HG03520 (cell line): ENCODE measurements at regions not wholly inside any gene's neighbourhood (a gene's known extent, or its start where the extent isn't known, plus 50 kb on each side); places are given as distances from the start of the nearest gene placed in this dataset.
A peak's percentile ranks its signal among the peaks of the same experiment; 100 is the strongest.

Experiments
- ATAC-seq: cut with Tn5 transposase; IDR thresholded peaks from one replicate; pipeline ENCODE4 v1.9.1; 2021; ENCODE audit warnings: mild to moderate bottlenecking, moderate library complexity; ENCODE audit not compliant: unreplicated experiment

- ATAC-seq, result no peak
Measured at GRCh38 chr20:39266989-39267388, 304.8 kb downstream of the DHX35 start.

- peak; percentile 54 for ATAC-seq
Measured at GRCh38 chr20:39264506-39265172, 302.5 kb downstream of the DHX35 start.

- ATAC-seq, result no peak
Measured at GRCh38 chr20:39263076-39263475, 300.9 kb downstream of the DHX35 start.

GRCh38 chr20:39259808-39260207 is 297.7 kb downstream of the DHX35 start:
- no peak for ATAC-seq

- no peak for ATAC-seq
Measured at GRCh38 chr20:39259010-39259803, 297.1 kb downstream of the DHX35 start.

- no peak for ATAC-seq
Measured at GRCh38 chr20:39258253-39258652, 296.1 kb downstream of the DHX35 start.

- no peak for ATAC-seq
Measured at GRCh38 chr20:39253051-39253755, 291.1 kb downstream of the DHX35 start.

- ATAC-seq, result no peak
Measured at GRCh38 chr20:39252035-39252434, 289.9 kb downstream of the DHX35 start.

GRCh38 chr20:39249798-39250197 is 287.7 kb downstream of the DHX35 start:
- no peak for ATAC-seq

- ATAC-seq, result no peak
Measured at GRCh38 chr20:39248862-39249485, 286.8 kb downstream of the DHX35 start.

- no peak for ATAC-seq
Measured at GRCh38 chr20:39248171-39248861, 286.2 kb downstream of the DHX35 start.

GRCh38 chr20:39246436-39246835 is 284.3 kb downstream of the DHX35 start:
- no peak for ATAC-seq

- no peak for ATAC-seq
Measured at GRCh38 chr20:39245685-39246311, 283.7 kb downstream of the DHX35 start.

- ATAC-seq, result no peak
Measured at GRCh38 chr20:39243962-39244361, 281.8 kb downstream of the DHX35 start.

- ATAC-seq, result no peak
Measured at GRCh38 chr20:39242614-39243013, 280.5 kb downstream of the DHX35 start.

GRCh38 chr20:39234520-39235095 is 272.5 kb downstream of the DHX35 start:
- ATAC-seq, result no peak

- ATAC-seq, result no peak
Measured at GRCh38 chr20:39233755-39234154, 271.6 kb downstream of the DHX35 start.

- no peak for ATAC-seq
Measured at GRCh38 chr20:39227416-39227815, 265.3 kb downstream of the DHX35 start.

- ATAC-seq, result no peak
Measured at GRCh38 chr20:39225978-39226377, 263.8 kb downstream of the DHX35 start.

GRCh38 chr20:39225536-39225935 is 263.4 kb downstream of the DHX35 start:
- no peak for ATAC-seq
